Glomerular endothelial cell (primary cell): ENCODE measurements at regions not wholly inside any gene's neighbourhood (a gene's known extent, or its start where the extent isn't known, plus 50 kb on each side); places are given as distances from the start of the nearest gene placed in this dataset.
"Not testable (repeated sequence)": the region's sequence is repeated elsewhere in the genome, so short reads cannot be mapped to it uniquely, and the experiment has no call there.

ENCODE experiments used
- DNase-seq: peaks from one replicate; pipeline ENCODE4 v3.0.0-alpha.2; 2011; ENCODE audit warnings: low read depth, low spot score; ENCODE audit errors: extremely low read depth

GRCh38 chr1:232149287-232150201, 480.4 kb downstream of the SIPA1L2 start:
- DNase-seq: no peak

GRCh38 chr1:232147215-232147614, 482.7 kb downstream of the SIPA1L2 start:
- no peak for DNase-seq

DNA sequence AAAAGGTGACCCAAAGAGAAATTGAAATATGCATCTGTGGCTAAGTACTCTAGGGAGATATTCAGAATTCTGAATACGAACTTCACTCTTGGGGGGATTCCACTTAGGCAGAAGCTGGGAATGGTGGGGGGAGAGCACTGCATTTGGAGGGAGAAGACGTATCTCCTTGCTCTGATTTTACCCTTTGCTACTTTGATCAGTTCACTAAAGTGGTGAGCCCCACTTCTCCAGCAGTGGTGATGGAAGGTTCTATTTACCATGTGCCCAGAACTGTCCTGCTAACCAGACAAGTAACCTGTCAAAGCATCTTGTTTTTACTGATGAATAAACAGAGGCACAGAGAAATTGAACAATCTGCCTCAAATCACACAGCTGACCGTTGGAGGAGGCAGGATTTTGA, 483.4 kb downstream of the SIPA1L2 start:
- DNase-seq: no peak

DNA sequence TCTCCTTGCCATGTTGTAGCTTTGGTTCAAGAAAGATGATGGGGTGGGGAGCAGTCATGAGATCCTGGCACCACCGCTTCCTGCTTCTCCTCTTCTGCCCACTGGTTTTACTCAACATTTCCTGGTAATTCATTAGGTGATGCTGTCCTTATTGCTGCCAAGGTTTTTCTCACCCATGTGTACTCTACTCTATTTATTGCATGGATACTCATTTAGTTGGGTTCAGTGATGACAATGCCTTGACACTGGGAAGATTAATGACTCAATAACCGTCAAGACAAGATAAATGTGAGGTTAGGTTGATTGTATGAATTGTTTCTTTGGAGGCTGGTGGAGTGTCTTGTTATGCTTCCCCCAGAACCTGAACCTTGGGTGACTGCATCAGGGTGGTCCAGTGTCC, 484.2 kb downstream of the SIPA1L2 start:
- DNase-seq: no peak

DNA sequence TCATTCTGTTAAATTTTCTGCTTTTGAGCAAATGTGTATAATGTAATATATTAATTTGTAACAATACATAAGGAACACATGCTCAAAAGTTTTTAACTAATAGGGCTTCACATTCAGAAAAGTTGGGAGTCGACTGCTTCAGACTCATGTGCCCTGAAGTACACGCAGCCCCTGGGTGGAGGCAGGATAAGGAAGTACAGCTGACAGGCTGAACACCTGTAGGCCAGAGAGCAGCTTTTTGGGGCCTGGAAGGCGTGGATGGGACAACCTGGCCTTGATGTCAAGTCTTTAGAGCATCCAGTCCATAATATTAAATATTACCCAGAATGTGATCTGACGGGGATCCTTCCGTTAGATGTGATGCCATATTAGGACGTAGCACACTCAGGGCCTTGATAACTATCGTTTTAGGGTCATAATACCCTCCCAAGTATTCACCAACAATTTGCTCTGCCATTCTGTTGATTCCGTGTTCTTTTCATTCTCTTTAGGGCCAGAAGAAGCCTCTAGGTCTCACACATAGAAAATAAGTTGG, 485.2 kb downstream of the SIPA1L2 start:
- DNase-seq: no peak

GRCh38 chr1:232143315-232143886, 486.5 kb downstream of the SIPA1L2 start:
- DNase-seq: no peak

DNA sequence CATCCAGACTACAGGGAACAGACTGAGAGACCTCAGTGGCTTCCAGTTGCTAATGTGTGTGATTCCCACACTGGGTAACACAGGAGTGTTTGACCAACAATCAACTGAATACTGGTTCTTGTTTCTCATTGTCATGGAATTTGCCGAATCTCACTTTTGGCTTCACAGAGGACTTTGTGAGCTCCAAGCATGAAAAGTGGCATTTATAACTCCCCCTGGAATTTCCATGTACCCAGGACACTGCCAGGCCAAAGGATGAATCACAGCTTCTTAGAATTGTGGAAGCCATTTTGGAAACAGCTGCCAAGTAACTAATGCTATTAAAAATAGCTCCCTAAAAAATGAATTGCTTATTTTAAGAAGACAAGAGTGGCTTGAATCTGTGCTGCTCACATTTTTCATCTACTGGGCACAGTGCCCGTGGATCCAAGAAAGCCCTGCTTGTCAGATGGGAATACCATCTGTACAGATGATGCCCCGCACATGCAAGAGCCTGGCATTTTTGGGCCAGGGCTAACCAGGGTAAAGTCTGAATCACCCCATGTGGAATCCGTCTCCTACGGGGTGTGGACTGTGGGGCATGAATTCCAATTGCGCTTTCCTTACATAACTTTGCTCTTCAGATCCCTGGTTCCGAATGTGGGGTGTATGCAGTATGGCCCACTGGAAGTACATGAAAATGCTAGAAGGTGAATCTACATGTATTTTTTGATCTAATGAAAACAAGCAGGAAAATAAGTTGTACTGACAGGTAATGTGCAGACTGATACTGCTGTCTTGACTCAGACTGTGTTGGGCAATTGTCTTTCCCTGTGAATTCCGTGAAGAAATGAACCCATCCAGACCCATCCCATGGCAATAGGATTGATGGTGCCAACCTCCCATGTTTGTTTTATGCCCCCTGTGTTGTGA, 487.3 kb downstream of the SIPA1L2 start:
- no peak for DNase-seq

- DNase-seq: not testable (repeated sequence)
These were observed 488.8 kb downstream of the SIPA1L2 start for GRCh38 chr1:232141167-232141448.

DNA sequence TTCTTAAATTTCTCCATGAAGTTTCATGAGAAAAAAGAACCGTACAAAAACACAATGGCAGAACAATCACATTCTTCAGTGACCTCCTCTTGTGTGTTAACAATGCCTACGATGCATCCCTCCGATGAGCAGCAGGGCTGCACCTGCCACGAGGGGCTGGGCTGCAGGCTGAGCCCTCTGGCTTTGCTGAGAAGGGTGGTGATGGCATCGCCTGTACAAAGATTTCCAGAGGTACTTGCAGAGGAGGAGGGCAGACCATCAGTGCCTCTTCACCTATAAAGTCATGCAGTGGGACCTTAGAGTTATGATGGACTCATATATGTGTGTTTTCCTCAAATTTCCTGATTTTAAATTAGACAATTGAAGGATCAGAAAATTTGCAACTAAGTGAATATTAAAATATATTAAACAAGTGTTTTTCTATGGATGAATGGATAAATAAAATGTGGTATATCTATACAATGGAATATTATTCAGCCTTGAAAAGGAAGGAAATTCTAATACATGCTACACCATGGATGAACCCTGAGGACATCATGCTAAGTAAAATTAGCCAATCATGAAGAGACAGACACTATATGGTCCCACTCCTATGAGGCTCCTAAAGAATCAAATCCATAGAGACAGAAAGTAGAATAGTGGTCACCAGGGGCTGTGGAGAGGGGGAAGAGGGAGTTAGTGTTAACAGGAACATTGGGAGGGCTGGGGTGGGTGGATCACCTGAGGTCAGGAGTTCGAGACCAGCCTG, 489.3 kb downstream of the SIPA1L2 start:
- no peak for DNase-seq

- no peak for DNase-seq
These were observed 490.5 kb downstream of the SIPA1L2 start for GRCh38 chr1:232139444-232139843.

DNA sequence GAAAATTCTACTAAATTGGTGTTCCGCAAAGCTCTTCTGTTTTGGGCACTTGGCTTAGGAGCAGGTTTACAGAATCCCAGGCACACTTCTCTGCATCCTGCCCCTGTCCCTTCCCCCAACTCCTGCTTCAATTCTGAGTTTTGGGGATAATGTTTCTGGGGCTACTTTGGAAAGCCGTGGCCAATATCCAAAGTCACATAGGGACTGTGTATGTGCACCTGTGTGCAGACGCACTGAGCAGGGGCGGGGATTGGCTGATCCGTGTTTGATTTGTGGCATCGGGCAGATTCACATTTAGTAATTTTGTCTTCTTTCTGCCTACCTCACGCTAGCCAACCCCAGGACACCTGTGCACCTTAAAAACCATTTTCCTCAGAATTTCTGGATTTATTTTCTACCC, 491.9 kb downstream of the SIPA1L2 start:
- DNase-seq: no peak

GRCh38 chr1:232137066-232137465, 492.9 kb downstream of the SIPA1L2 start:
- no peak for DNase-seq

DNA sequence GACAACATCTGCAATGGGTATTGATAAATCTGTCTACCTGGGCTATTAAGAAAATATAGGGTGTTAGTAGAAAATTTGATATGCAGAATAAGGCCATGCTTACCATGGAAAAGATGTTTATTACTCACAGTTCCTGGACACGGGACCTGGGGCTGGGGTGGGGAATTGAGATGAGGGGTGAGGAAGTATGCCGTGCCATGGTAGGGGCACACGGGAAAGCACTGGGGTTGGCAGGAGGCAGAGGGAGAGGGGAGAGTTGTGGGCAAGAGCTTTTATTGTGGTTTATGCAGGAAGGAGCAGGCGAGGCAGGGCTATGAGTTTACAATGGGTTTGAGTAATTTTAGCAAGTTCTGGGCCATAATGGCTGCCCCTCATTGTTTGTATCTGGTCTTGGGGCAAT, 493.8 kb downstream of the SIPA1L2 start:
- no peak for DNase-seq

- DNase-seq: no peak
These were observed 495.6 kb downstream of the SIPA1L2 start for GRCh38 chr1:232134365-232134764.

DNA sequence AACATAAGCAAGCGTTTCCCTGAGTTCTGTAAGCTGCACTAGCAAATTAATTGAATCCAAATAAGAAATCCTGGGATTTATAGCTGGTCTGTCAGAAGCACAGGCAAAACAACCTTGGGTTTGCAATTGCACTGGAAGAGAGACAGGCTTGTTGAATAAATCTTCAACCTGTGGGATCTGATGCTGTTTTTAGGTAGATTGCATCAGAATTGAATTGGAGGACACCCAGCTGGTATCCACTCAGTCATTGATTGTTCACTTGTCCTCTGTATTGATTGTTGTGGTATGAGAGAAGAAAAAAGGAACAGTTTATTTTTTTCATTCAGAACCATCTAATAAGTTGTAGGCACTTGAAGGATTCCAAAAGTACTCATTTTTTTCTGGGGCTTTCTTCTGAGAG, 497.4 kb downstream of the SIPA1L2 start:
- no peak for DNase-seq

DNA sequence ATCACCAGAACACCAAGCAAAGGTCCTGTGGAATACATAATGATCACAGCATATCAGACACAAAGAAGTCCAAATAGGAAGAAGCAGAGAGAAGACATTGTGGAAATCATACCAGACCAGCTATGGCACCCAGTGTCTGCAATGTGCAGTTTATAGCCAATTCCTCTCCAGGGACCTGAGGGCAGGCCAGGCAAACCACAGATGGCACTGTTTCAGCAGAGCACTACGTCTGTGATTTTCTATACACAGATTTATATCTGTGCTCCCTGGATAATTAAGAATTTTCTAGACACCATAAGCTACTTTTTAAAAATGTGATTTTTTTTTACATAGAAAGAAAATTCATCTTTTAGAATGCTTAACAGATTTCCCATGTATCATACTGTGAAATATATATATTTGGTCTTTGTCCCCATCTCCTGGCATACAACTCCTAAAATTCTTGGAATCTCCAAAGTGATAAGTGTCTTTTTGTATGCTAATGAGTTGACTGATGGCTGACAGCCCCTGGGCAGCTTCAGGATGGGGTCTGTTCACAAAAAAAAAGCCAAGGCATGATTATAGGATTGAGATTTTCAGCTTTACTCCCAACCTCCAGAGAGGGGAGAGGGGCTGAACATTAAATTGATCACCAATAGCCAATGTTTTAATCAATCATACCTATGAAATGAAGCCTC, 498.1 kb downstream of the SIPA1L2 start:
- no peak for DNase-seq

- DNase-seq: no peak
These were observed 499.0 kb downstream of the SIPA1L2 start for GRCh38 chr1:232130815-232131480.

DNA sequence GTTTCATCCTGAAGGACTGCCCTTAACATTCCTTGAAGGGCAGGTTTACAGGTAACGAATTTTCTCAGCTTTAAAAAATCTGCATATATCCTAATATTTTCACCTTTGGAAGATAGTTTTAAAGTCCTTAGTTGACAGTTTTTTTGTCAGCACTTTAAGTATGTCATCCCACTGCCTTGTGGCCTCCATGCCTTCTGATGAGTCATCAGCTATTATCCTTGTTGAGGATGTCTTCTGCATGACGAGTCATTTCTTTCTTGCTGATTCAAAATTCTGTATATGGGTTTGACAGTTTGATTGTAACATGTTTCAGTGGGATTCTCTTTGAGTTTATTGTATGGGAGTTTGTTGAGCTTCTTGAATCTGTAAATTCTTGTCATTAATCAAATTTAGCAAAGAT, 500.6 kb downstream of the DISC1 start:
- no peak for DNase-seq
